ENCODE measurements at regions not wholly inside any gene's neighbourhood (a gene's known extent, or its start where the extent isn't known, plus 50 kb on each side); places are given as distances from the start of the nearest gene placed in this dataset.
"Not testable (repeated sequence)": the region's sequence is repeated elsewhere in the genome, so short reads cannot be mapped to it uniquely, and the experiment has no call there.

GRCh38 chr21:24428591-24429199 lies 1178.6 kb downstream of the MRPL39 start:
- intact Hi-C loops (cut with DNase I, micrococcal nuclease) = no loop called here
- TF ChIP-seq CTCF (IDR thresholded peaks at IDR 0.05) = no peak
- H3K4me1 ChIP-seq (ENCODE audit: low read depth) = no peaks in the 10 kb centered on the region
- peaks cover 17% of the 10 kb centered on the region for H3K9me3 ChIP-seq
- DNase-seq (no peak), ATAC-seq (no peak)
- no peaks in the 10 kb centered on the region for H3K36me3 ChIP-seq (ENCODE audit: low read depth)
- no peak overlapping the region for H3K4me3 ChIP-seq

GRCh38 chr21:24424776-24425175 lies 1182.5 kb downstream of the MRPL39 start:
- TF ChIP-seq CTCF (IDR thresholded peaks at IDR 0.05) = no peak
- no peak for DNase-seq
- intact Hi-C loops (cut with DNase I, micrococcal nuclease) = no loop called here
- no peak for ATAC-seq
- no peaks in the 10 kb centered on the region for H3K4me1 ChIP-seq (ENCODE audit: low read depth)
- H3K36me3 ChIP-seq (ENCODE audit: low read depth) = no peaks in the 10 kb centered on the region
- H3K4me3 ChIP-seq = no peak overlapping the region
- H3K9me3 ChIP-seq = peaks cover 24% of the 10 kb centered on the region

- no peak for TF ChIP-seq CTCF (IDR thresholded peaks at IDR 0.05)
- Histone ChIP-seq H3K9me3 (peaks cover 36% of the 10 kb centered on the region), H3K4me1 (ENCODE audit: low read depth) (no peaks in the 10 kb centered on the region), H3K36me3 (ENCODE audit: low read depth) (no peaks in the 10 kb centered on the region), H3K4me3 (no peak overlapping the region)
- DNase-seq = no peak
- no peak for ATAC-seq
- intact Hi-C loops (cut with DNase I, micrococcal nuclease) = no loop called here
These were observed 1183.7 kb downstream of the MRPL39 start for GRCh38 chr21:24423546-24423945.

- H3K4me3 ChIP-seq = no peak overlapping the region
- DNase-seq = no peak
- no peak for TF ChIP-seq CTCF (IDR thresholded peaks at IDR 0.05)
- intact Hi-C loops (cut with DNase I, micrococcal nuclease) = no loop called here
- peaks cover 50% of the 10 kb centered on the region for H3K9me3 ChIP-seq
- no peaks in the 10 kb centered on the region for H3K36me3 ChIP-seq (ENCODE audit: low read depth)
- H3K4me1 ChIP-seq (ENCODE audit: low read depth) = no peaks in the 10 kb centered on the region
- no peak for ATAC-seq
These were observed 1186.6 kb downstream of the MRPL39 start for GRCh38 chr21:24420689-24421088.

- ATAC-seq = not testable (repeated sequence)
These were observed 1187.6 kb downstream of the MRPL39 start for GRCh38 chr21:24419641-24420040.

GRCh38 chr21:24418671-24419070 lies 1188.6 kb downstream of the MRPL39 start:
- Histone ChIP-seq H3K4me3 (no peak overlapping the region), H3K9me3 (peaks cover 46% of the 10 kb centered on the region), H3K36me3 (ENCODE audit: low read depth) (no peaks in the 10 kb centered on the region), H3K4me1 (ENCODE audit: low read depth) (no peaks in the 10 kb centered on the region)
- ATAC-seq (no peak), DNase-seq (no peak)
- intact Hi-C loops (cut with DNase I, micrococcal nuclease) = no loop called here
- TF ChIP-seq CTCF (IDR thresholded peaks at IDR 0.05) = no peak

More at GRCh38 chr21:24419641-24420040, 1187.6 kb downstream of the MRPL39 start:
- H3K9me3 ChIP-seq = peaks cover 46% of the 10 kb centered on the region
- H3K4me3 ChIP-seq; intact Hi-C loops (cut with DNase I, micrococcal nuclease); H3K4me1 ChIP-seq (ENCODE audit: low read depth); H3K36me3 ChIP-seq (ENCODE audit: low read depth); DNase-seq: not testable (repeated sequence)

Measured in mucosa of descending colon (tissue), 3 donors.